ENCODE measurements at regions not wholly inside any gene's neighbourhood (a gene's known extent, or its start where the extent isn't known, plus 50 kb on each side); places are given as distances from the start of the nearest gene placed in this dataset.

GRCh38 chr1:201660931-201661822, 122.2 kb downstream of the NAV1 start:
- POLR2A ChIA-PET (ENCODE audit: unreplicated experiment): no interaction called here
- BruUV-seq (replicated peaks): no TSS peak
- Histone ChIP-seq H3K4me1 (replicated peaks; ENCODE audit: insufficient read depth) (no peaks in the 10 kb centered on the region), H3K27ac (no peak overlapping the region), H3K27me3 (ENCODE audit: insufficient read depth, low read depth) (no peaks in the 10 kb centered on the region), H3K4me3 (no peak overlapping the region), H3K79me2 (ENCODE audit: low read depth) (no peaks in the 10 kb centered on the region), H3K36me3 (ENCODE audit: low read depth) (no peaks in the 10 kb centered on the region), H4K20me1 (ENCODE audit: insufficient read depth) (no peaks in the 10 kb centered on the region; the same call in 1 of the 2 replicates), H2AFZ (no peak overlapping the region), H3K9me2 (ENCODE audit: insufficient read depth) (no peaks in the 10 kb centered on the region), H3F3A (ENCODE audit: insufficient read depth, low read depth) (no peaks in the 10 kb centered on the region), H3K9me3 (ENCODE audit: insufficient read depth, low read depth) (no peaks in the 10 kb centered on the region), H3K4me2 (no peak overlapping the region)
- DNase-seq: no peak
- CTCF ChIA-PET: no interaction called here
- intact Hi-C loops (cut with micrococcal nuclease; ENCODE audit: unreplicated experiment): no loop called here
- TF ChIP-seq, protein P1, sequence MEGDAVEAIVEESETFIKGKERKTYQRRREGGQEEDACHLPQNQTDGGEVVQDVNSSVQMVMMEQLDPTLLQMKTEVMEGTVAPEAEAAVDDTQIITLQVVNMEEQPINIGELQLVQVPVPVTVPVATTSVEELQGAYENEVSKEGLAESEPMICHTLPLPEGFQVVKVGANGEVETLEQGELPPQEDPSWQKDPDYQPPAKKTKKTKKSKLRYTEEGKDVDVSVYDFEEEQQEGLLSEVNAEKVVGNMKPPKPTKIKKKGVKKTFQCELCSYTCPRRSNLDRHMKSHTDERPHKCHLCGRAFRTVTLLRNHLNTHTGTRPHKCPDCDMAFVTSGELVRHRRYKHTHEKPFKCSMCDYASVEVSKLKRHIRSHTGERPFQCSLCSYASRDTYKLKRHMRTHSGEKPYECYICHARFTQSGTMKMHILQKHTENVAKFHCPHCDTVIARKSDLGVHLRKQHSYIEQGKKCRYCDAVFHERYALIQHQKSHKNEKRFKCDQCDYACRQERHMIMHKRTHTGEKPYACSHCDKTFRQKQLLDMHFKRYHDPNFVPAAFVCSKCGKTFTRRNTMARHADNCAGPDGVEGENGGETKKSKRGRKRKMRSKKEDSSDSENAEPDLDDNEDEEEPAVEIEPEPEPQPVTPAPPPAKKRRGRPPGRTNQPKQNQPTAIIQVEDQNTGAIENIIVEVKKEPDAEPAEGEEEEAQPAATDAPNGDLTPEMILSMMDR (conservative IDR thresholded peaks at IDR 0.05): no peak
- no peak for TF ChIP-seq EZH2 (IDR thresholded peaks at IDR 0.05; ENCODE audit: low read depth)

DNA sequence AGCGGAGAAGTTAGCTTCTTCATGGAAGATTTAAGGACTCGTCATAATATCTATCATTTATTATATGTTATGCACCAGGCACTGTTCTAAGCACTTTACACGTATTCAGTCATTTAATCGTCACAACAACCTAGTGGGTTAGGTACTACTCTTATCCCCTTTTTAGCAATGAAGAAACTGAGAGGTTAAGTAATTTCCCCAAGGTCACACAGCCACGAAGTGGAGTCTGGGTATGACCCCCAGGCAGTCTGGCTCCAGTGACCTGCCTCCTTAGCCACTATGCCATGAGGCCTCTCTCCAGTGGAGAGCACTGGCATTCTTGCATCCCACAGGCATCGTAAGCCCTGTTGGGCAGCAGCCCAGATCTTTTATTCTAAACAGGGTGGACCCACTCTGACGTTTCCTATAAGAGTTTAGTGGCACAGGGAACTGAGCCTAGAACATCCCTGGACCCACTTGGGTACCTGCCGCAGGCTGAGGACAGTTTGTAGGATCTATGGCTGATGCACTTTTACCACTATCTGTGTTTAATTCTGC, 123.0 kb downstream of the NAV1 start:
- ChIA-PET POLR2A (ENCODE audit: unreplicated experiment) (no interaction called here), CTCF (no interaction called here)

GRCh38 chr1:201662646-201663045, 123.7 kb downstream of the NAV1 start:
- DNase-seq: no peak
- intact Hi-C loops (cut with micrococcal nuclease; ENCODE audit: unreplicated experiment): no loop called here
- Histone ChIP-seq H2AFZ (no peak overlapping the region), H3K4me1 (replicated peaks; ENCODE audit: insufficient read depth) (no peaks in the 10 kb centered on the region), H3K9me2 (ENCODE audit: insufficient read depth) (no peaks in the 10 kb centered on the region), H3K9me3 (ENCODE audit: insufficient read depth, low read depth) (no peaks in the 10 kb centered on the region), H3K4me3 (no peak overlapping the region), H4K20me1 (ENCODE audit: insufficient read depth) (no peaks in the 10 kb centered on the region; the same call in 1 of the 2 replicates), H3K4me2 (no peak overlapping the region), H3K36me3 (ENCODE audit: low read depth) (no peaks in the 10 kb centered on the region), H3K27me3 (ENCODE audit: insufficient read depth, low read depth) (no peaks in the 10 kb centered on the region), H3K27ac (no peak overlapping the region), H3K79me2 (ENCODE audit: low read depth) (no peaks in the 10 kb centered on the region), H3F3A (ENCODE audit: insufficient read depth, low read depth) (no peaks in the 10 kb centered on the region)
- ChIA-PET POLR2A (ENCODE audit: unreplicated experiment) (interaction anchor here (0.8 kb wide), 1 partner anchor 13 kb away, joined by 8 read pairs; no protein-coding TSS in a partner anchor), CTCF (interaction anchor here (0.6 kb wide), 1 partner anchor 64 kb away, joined by 3 read pairs; no protein-coding TSS in a partner anchor)
- TF ChIP-seq, protein P1 (conservative IDR thresholded peaks at IDR 0.05): no peak
- no peak for TF ChIP-seq EZH2 (IDR thresholded peaks at IDR 0.05; ENCODE audit: low read depth)
- no TSS peak for BruUV-seq (replicated peaks)

More for the DNA sequence above, 123.0 kb downstream of the NAV1 start:
- Histone ChIP-seq H4K20me1 (ENCODE audit: insufficient read depth) (no peaks in the 10 kb centered on the region; the same call in 1 of the 2 replicates), H3K4me1 (replicated peaks; ENCODE audit: insufficient read depth) (no peaks in the 10 kb centered on the region), H3F3A (ENCODE audit: insufficient read depth, low read depth) (no peaks in the 10 kb centered on the region), H3K4me3 (no peak overlapping the region), H3K27ac (no peak overlapping the region), H3K36me3 (ENCODE audit: low read depth) (no peaks in the 10 kb centered on the region), H3K9me3 (ENCODE audit: insufficient read depth, low read depth) (no peaks in the 10 kb centered on the region), H3K27me3 (ENCODE audit: insufficient read depth, low read depth) (no peaks in the 10 kb centered on the region), H2AFZ (no peak overlapping the region), H3K9me2 (ENCODE audit: insufficient read depth) (no peaks in the 10 kb centered on the region), H3K4me2 (no peak overlapping the region), H3K79me2 (ENCODE audit: low read depth) (no peaks in the 10 kb centered on the region)
- intact Hi-C loops (cut with micrococcal nuclease; ENCODE audit: unreplicated experiment): no loop called here
- no TSS peak for BruUV-seq (replicated peaks)
- no peak for TF ChIP-seq EZH2 (IDR thresholded peaks at IDR 0.05; ENCODE audit: low read depth)
- TF ChIP-seq, protein P1 (conservative IDR thresholded peaks at IDR 0.05): no peak
- no peak for DNase-seq
